ENCODE measurements at regions not wholly inside any gene's neighbourhood (a gene's known extent, or its start where the extent isn't known, plus 50 kb on each side); places are given as distances from the start of the nearest gene placed in this dataset.

DNA sequence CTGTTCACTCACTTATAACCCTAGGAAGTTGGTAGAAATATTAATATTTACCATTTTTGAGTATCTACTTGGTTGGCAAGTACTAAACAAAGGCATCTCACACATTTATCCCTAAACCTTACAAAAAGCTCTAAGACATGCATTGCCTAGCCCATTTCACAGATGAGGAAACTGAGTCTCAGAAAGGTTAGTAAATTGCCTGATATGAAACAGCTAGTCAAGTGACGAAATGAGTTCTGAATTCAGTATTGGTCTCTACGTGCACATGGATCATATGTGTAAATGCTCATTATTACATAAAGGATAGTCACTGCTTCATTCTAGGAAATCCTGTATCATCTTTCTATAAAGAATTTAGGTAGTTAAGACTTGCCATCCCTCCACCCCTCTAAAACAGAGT is 105.1 kb downstream of the BARHL2 start:
- TF ChIP-seq, protein P1, sequence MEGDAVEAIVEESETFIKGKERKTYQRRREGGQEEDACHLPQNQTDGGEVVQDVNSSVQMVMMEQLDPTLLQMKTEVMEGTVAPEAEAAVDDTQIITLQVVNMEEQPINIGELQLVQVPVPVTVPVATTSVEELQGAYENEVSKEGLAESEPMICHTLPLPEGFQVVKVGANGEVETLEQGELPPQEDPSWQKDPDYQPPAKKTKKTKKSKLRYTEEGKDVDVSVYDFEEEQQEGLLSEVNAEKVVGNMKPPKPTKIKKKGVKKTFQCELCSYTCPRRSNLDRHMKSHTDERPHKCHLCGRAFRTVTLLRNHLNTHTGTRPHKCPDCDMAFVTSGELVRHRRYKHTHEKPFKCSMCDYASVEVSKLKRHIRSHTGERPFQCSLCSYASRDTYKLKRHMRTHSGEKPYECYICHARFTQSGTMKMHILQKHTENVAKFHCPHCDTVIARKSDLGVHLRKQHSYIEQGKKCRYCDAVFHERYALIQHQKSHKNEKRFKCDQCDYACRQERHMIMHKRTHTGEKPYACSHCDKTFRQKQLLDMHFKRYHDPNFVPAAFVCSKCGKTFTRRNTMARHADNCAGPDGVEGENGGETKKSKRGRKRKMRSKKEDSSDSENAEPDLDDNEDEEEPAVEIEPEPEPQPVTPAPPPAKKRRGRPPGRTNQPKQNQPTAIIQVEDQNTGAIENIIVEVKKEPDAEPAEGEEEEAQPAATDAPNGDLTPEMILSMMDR (IDR thresholded peaks at IDR 0.05; ENCODE audit: insufficient read depth, low read depth, low read length), result no peak
- TF ChIP-seq EZH2 (IDR thresholded peaks at IDR 0.05; ENCODE audit: insufficient read depth, low read length), result no peak
